ENCODE measurements at regions not wholly inside any gene's neighbourhood (a gene's known extent, or its start where the extent isn't known, plus 50 kb on each side); places are given as distances from the start of the nearest gene placed in this dataset.

DNA sequence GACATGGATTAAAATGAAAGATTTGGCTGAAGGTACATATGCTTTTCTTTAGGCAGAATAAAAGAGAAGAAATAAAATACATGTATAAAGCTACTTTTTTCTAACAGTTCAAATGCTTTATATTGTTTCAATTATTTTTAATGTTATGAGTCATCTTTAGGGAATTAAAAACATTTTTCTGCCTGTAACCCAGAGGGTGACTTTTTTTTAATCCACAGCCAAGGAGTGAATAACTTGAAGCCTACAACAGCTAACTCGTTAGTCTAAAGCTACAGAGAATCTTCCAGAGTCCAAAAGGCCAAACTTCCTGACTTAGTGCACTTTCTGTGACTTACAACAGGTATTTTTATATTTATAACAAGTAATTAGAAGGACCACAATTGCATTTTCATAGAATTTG lies 151.6 kb downstream of the SEC23A start (continued):
- TF ChIP-seq, protein P1, sequence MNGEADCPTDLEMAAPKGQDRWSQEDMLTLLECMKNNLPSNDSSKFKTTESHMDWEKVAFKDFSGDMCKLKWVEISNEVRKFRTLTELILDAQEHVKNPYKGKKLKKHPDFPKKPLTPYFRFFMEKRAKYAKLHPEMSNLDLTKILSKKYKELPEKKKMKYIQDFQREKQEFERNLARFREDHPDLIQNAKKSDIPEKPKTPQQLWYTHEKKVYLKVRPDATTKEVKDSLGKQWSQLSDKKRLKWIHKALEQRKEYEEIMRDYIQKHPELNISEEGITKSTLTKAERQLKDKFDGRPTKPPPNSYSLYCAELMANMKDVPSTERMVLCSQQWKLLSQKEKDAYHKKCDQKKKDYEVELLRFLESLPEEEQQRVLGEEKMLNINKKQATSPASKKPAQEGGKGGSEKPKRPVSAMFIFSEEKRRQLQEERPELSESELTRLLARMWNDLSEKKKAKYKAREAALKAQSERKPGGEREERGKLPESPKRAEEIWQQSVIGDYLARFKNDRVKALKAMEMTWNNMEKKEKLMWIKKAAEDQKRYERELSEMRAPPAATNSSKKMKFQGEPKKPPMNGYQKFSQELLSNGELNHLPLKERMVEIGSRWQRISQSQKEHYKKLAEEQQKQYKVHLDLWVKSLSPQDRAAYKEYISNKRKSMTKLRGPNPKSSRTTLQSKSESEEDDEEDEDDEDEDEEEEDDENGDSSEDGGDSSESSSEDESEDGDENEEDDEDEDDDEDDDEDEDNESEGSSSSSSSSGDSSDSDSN (CRISPR knock-in tag; IDR thresholded peaks at IDR 0.05): no peak
- TF ChIP-seq, protein P2, sequence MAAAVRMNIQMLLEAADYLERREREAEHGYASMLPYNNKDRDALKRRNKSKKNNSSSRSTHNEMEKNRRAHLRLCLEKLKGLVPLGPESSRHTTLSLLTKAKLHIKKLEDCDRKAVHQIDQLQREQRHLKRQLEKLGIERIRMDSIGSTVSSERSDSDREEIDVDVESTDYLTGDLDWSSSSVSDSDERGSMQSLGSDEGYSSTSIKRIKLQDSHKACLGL (CRISPR knock-in tag; IDR thresholded peaks at IDR 0.05): no peak

DNA sequence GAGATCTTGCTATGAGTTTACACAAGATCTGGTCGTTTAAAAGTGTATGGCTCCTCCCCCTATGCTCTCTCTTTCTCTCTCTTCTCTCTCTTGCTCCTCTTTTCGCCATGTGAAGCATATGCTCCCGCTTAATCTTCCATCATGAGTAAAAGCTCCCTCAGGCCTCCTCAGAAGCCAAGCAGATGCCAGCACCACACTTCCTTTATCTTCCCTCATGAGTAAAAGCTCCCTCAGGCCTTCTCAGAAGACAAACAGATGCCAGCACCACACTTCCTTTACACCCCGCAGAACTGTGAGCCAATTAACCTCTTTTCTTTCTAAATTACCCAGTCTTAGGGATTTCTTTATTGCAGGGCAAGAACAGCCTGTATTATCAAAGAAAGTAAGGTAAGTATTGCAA lies 152.4 kb downstream of the SEC23A start:
- Histone ChIP-seq H3K36me3 (replicated peaks in 1 of 2; ENCODE audit: control insufficient read depth in 1 of 2, insufficient read depth in 2 of 2, low read length in 2 of 2) (no peaks in the 10 kb centered on the region), H3K4me1 (ENCODE audit: insufficient read depth, low read length) (no peaks in the 10 kb centered on the region), H3K4me2 (ENCODE audit: low read depth, low read length) (no peak overlapping the region), H2AFZ (ENCODE audit: low read length) (no peak overlapping the region), H3K27me3 (ENCODE audit: control insufficient read depth in 1 of 2, insufficient read depth in 2 of 2, low read length in 2 of 2) (no peaks in the 10 kb centered on the region), H3K4me3 (replicated peaks in 1 of 3; ENCODE audit: insufficient read depth in 1 of 3, low read depth in 2 of 3, low read length in 3 of 3) (no peak overlapping the region), H3K9ac (ENCODE audit: insufficient read depth, low read depth, low read length) (no peak overlapping the region), H3K27ac (ENCODE audit: extremely low read length, insufficient read depth, low read length) (no peak overlapping the region), H3K79me2 (ENCODE audit: insufficient read depth, low read length) (no peaks in the 10 kb centered on the region), H3K9me3 (ENCODE audit: low read length) (no peaks in the 10 kb centered on the region), H4K20me1 (ENCODE audit: insufficient read depth, low read length) (no peaks in the 10 kb centered on the region)
- in situ Hi-C loops (cut with HindIII; ENCODE audit: extremely low pct_ligation_motif_present, low pct_unique_long_range_greater_than_20kb): no loop called here
- ATAC-seq (no peak), FAIRE-seq (no peak), DNase-seq (ENCODE audit: low spot score) (no peak)
- no TSS peak for BruUV-seq (replicated peaks)
- CTCF ChIA-PET (ENCODE audit: low intra/inter-chr PET ratio, low total read pairs): no interaction called here
- intact Hi-C loops (cut with micrococcal nuclease; ENCODE audit: unreplicated experiment): no loop called here
- POLR2A ChIA-PET: no interaction called here
- TF ChIP-seq ZNF768 (CRISPR knock-in tag; IDR thresholded peaks at IDR 0.05) (no peak), PHB2 (IDR thresholded peaks at IDR 0.05; ENCODE audit: partially characterized antibody) (no peak), FOXP1 (IDR thresholded peaks at IDR 0.05) (no peak), FOXP1 (CRISPR knock-in tag; IDR thresholded peaks at IDR 0.05) (no peak), FOXM1 (CRISPR knock-in tag; IDR thresholded peaks at IDR 0.05) (no peak)
- WGBS (ENCODE audit: low lambda C conversion rate): 5% methylated on average over 4 of the region's 4 CpGs

Measured in HepG2 (cell line).